ENCODE measurements at regions not wholly inside any gene's neighbourhood (a gene's known extent, or its start where the extent isn't known, plus 50 kb on each side); places are given as distances from the start of the nearest gene placed in this dataset.
"Not testable (repeated sequence)": the region's sequence is repeated elsewhere in the genome, so short reads cannot be mapped to it uniquely, and the experiment has no call there.

- Histone ChIP-seq H3K4me3 (ENCODE audit: insufficient read depth, low read length, poor library complexity, severe bottlenecking) (no peak overlapping the region), H3K4me2 (ENCODE audit: low read depth, low read length, poor library complexity, severe bottlenecking) (no peak overlapping the region), H3K9ac (ENCODE audit: low read length) (no peak overlapping the region), H3K36me3 (ENCODE audit: low read length) (no peaks in the 10 kb centered on the region), H2AFZ (ENCODE audit: low read depth, low read length, severe bottlenecking) (no peak overlapping the region), H3K27ac (ENCODE audit: low read depth, low read length) (no peak overlapping the region), H3K9me3 (ENCODE audit: insufficient read depth, low read length) (no peaks in the 10 kb centered on the region), H3K27me3 (ENCODE audit: low read length) (no peaks in the 10 kb centered on the region), H3F3A (ENCODE audit: insufficient read depth) (no peaks in the 10 kb centered on the region), H4K20me1 (ENCODE audit: low read depth, low read length) (no peaks in the 10 kb centered on the region), H3K79me2 (ENCODE audit: insufficient read depth, low read length) (no peaks in the 10 kb centered on the region), H3K9me2 (replicated peaks; ENCODE audit: insufficient read depth, low read length) (no peaks in the 10 kb centered on the region)
- TF ChIP-seq EZH2phosphoT487 (conservative IDR thresholded peaks at IDR 0.05; ENCODE audit: low read length): no peak
- TF ChIP-seq CTCF (IDR thresholded peaks at IDR 0.05; ENCODE audit: insufficient read depth, low read length, poor library complexity, severe bottlenecking): no peak
Measured at GRCh38 chr1:238380167-238380566, 489.4 kb upstream of the ZP4 start.

GRCh38 chr1:238379446-238379845, 488.7 kb upstream of the ZP4 start:
- not testable (repeated sequence) for H3K9me3 ChIP-seq (ENCODE audit: insufficient read depth, low read length); H3K36me3 ChIP-seq (ENCODE audit: low read length); H3K27ac ChIP-seq (ENCODE audit: low read depth, low read length); H3K4me2 ChIP-seq (ENCODE audit: low read depth, low read length, poor library complexity, severe bottlenecking); H4K20me1 ChIP-seq (ENCODE audit: low read depth, low read length); H3K79me2 ChIP-seq (ENCODE audit: insufficient read depth, low read length); H3F3A ChIP-seq (ENCODE audit: insufficient read depth); H3K9ac ChIP-seq (ENCODE audit: low read length); H3K4me3 ChIP-seq (ENCODE audit: insufficient read depth, low read length, poor library complexity, severe bottlenecking); H2AFZ ChIP-seq (ENCODE audit: low read depth, low read length, severe bottlenecking); H3K9me2 ChIP-seq (replicated peaks; ENCODE audit: insufficient read depth, low read length); H3K27me3 ChIP-seq (ENCODE audit: low read length)

- Histone ChIP-seq H3K36me3 (ENCODE audit: low read length) (no peaks in the 10 kb centered on the region), H3K9me3 (ENCODE audit: insufficient read depth, low read length) (no peaks in the 10 kb centered on the region), H3K27ac (ENCODE audit: low read depth, low read length) (no peak overlapping the region), H3K4me3 (ENCODE audit: insufficient read depth, low read length, poor library complexity, severe bottlenecking) (no peak overlapping the region), H2AFZ (ENCODE audit: low read depth, low read length, severe bottlenecking) (no peak overlapping the region), H3K27me3 (ENCODE audit: low read length) (no peaks in the 10 kb centered on the region), H3K9me2 (replicated peaks; ENCODE audit: insufficient read depth, low read length) (no peaks in the 10 kb centered on the region), H3K4me2 (ENCODE audit: low read depth, low read length, poor library complexity, severe bottlenecking) (no peak overlapping the region), H3K79me2 (ENCODE audit: insufficient read depth, low read length) (no peaks in the 10 kb centered on the region), H3F3A (ENCODE audit: insufficient read depth) (no peaks in the 10 kb centered on the region), H3K9ac (ENCODE audit: low read length) (no peak overlapping the region), H4K20me1 (ENCODE audit: low read depth, low read length) (no peaks in the 10 kb centered on the region)
- TF ChIP-seq CTCF (IDR thresholded peaks at IDR 0.05; ENCODE audit: insufficient read depth, low read length, poor library complexity, severe bottlenecking): no peak
- TF ChIP-seq EZH2phosphoT487 (conservative IDR thresholded peaks at IDR 0.05; ENCODE audit: low read length): no peak
Measured at GRCh38 chr1:238377280-238377919, 486.7 kb upstream of the ZP4 start.

GRCh38 chr1:238370599-238370998, 479.9 kb upstream of the ZP4 start:
- Histone ChIP-seq H3K27me3 (ENCODE audit: low read length) (no peaks in the 10 kb centered on the region), H3K9me2 (replicated peaks; ENCODE audit: insufficient read depth, low read length) (no peaks in the 10 kb centered on the region), H3K79me2 (ENCODE audit: insufficient read depth, low read length) (no peaks in the 10 kb centered on the region), H3K4me2 (ENCODE audit: low read depth, low read length, poor library complexity, severe bottlenecking) (no peak overlapping the region), H2AFZ (ENCODE audit: low read depth, low read length, severe bottlenecking) (no peak overlapping the region), H4K20me1 (ENCODE audit: low read depth, low read length) (no peaks in the 10 kb centered on the region), H3K27ac (ENCODE audit: low read depth, low read length) (no peak overlapping the region), H3K4me3 (ENCODE audit: insufficient read depth, low read length, poor library complexity, severe bottlenecking) (no peak overlapping the region), H3K9me3 (ENCODE audit: insufficient read depth, low read length) (no peaks in the 10 kb centered on the region), H3K36me3 (ENCODE audit: low read length) (no peaks in the 10 kb centered on the region), H3F3A (ENCODE audit: insufficient read depth) (no peaks in the 10 kb centered on the region), H3K9ac (ENCODE audit: low read length) (no peak overlapping the region)
- no peak for TF ChIP-seq CTCF (IDR thresholded peaks at IDR 0.05; ENCODE audit: insufficient read depth, low read length, poor library complexity, severe bottlenecking)
